GM12878 (cell line): ENCODE measurements at regions not wholly inside any gene's neighbourhood (a gene's known extent, or its start where the extent isn't known, plus 50 kb on each side); places are given as distances from the start of the nearest gene placed in this dataset.

Source experiments
- ATAC-seq: fragments of 200-7000 bp; cut with Tn5 transposase; 3 replicates; pipeline ENCODE4 v1.9.1; 2020; ENCODE audit warnings: mild to moderate bottlenecking, moderate library complexity
- BruUV-seq: library from RNA; stranded (reverse); fragments of 400-500 nt; replicated peaks from 2 replicates; lab custom pipeline; 2021; lab: Mats Ljungman, UMichigan
- CTCF ChIA-PET: fragments of 300-600 bp; sonication (Branson Sonifier 250); formaldehyde crosslinking; extraction: SDS; loops from one replicate; lab custom pipeline; 2021; ENCODE audit warnings: inconsistent platforms; lab: Yijun Ruan, JAX
- POLR2A ChIA-PET: fragments of 350-600 bp; formaldehyde crosslinking; extraction: SDS; loops from one replicate; lab custom pipeline; 2021; ENCODE audit warnings: inconsistent platforms; lab: Charles Lee
- RAD21 ChIA-PET: fragments of 300-600 bp; sonication (Branson Sonifier 250); formaldehyde crosslinking; loops from one replicate; lab custom pipeline; 2023; ENCODE audit warnings: antibody characterized with exemption; ENCODE audit not compliant: unreplicated experiment; lab: Charles Lee
- SMC1A ChIA-PET: fragments of 300-600 bp; sonication (Branson Sonifier 250); formaldehyde crosslinking; loops from one replicate; lab custom pipeline; 2023; ENCODE audit not compliant: unreplicated experiment, uncharacterized antibody; lab: Charles Lee
- DNase-seq: peaks from one replicate; pipeline ENCODE4 v3.0.0-alpha.2; 2011; ENCODE audit warnings: low read depth, low spot score
- FAIRE-seq: peaks from 3 replicates; lab custom pipeline; 2011; peaks lifted over from hg19 to GRCh38; lab: Jason Lieb, UNC
- H2AFZ ChIP-seq: 2 replicates; pipeline ENCODE4 v1.6.0; 2011; ENCODE audit warnings: low read depth, low read length, control low read depth; ENCODE audit not compliant: control insufficient read depth
- H3K27ac ChIP-seq: 2 replicates; pipeline ENCODE4 v1.5.1; 2011; ENCODE audit warnings: control low read depth; ENCODE audit not compliant: control insufficient read depth, insufficient read depth
- H3K27me3 ChIP-seq, 2 experiments: replicated peaks in 1 of 2; 2 replicates each; pipeline versions ENCODE4 v1.6.0 to v1.6.1; 2011; ENCODE audit warnings: low read length in 1 of 2; ENCODE audit not compliant: control insufficient read depth in 2 of 2, insufficient read depth in 2 of 2
- H3K36me3 ChIP-seq, 2 experiments: 2 replicates each; pipeline ENCODE4 v1.5.1; 2011; ENCODE audit warnings: low read length in 1 of 2; ENCODE audit not compliant: control insufficient read depth in 2 of 2, insufficient read depth in 2 of 2
- H3K4me1 ChIP-seq: 2 replicates; pipeline ENCODE4 v1.6.1; 2011; ENCODE audit warnings: mild to moderate bottlenecking, low read length, moderate library complexity, mixed read lengths; ENCODE audit not compliant: control insufficient read depth, insufficient read depth
- H3K4me2 ChIP-seq: 2 replicates; pipeline ENCODE4 v1.6.0; 2011; ENCODE audit warnings: control low read depth; ENCODE audit not compliant: control insufficient read depth, insufficient read depth
- H3K4me3 ChIP-seq: fragments of 200-600 bp; sonication (generic); 2 replicates; pipeline ENCODE4 v1.5.1; 2016
- H3K79me2 ChIP-seq: 2 replicates; pipeline ENCODE4 v1.6.0; 2011; ENCODE audit warnings: low read length; ENCODE audit not compliant: control insufficient read depth, insufficient read depth
- H3K9ac ChIP-seq: 2 replicates; pipeline ENCODE4 v1.8.0; 2011; ENCODE audit warnings: low read length, control low read depth, mixed read lengths; ENCODE audit not compliant: control insufficient read depth, insufficient read depth
- H3K9me3 ChIP-seq: replicated peaks from 3 replicates; pipeline ENCODE4 v1.5.1; 2011; ENCODE audit warnings: mild to moderate bottlenecking, low read length; ENCODE audit not compliant: control insufficient read depth, insufficient read depth
- H4K20me1 ChIP-seq: 2 replicates; pipeline ENCODE4 v1.6.0; 2011; ENCODE audit not compliant: control insufficient read depth, insufficient read depth
- ATF7 ChIP-seq: fragments of 450-650 bp; IDR thresholded peaks from 2 replicates; pipeline ENCODE4 v1.6.1; 2016; ENCODE audit warnings: low read depth, mild to moderate bottlenecking
- BMI1 ChIP-seq: fragments of 450-650 bp; IDR thresholded peaks from 2 replicates; pipeline ENCODE4 v1.6.1; 2016; ENCODE audit warnings: mild to moderate bottlenecking, moderate library complexity, borderline replicate concordance
- CHD1 ChIP-seq: IDR thresholded peaks from 2 replicates; pipeline ENCODE4 v1.6.1; 2012; ENCODE audit warnings: low read depth, low read length, improper control_type of control experiment
- FOS ChIP-seq: IDR thresholded peaks from 3 replicates; pipeline ENCODE4 v1.6.1; 2011; ENCODE audit warnings: borderline replicate concordance; ENCODE audit not compliant: insufficient read length; ENCODE audit errors: extremely low read depth
- HDGF ChIP-seq: fragments of 450-650 bp; IDR thresholded peaks from 2 replicates; pipeline ENCODE4 v1.6.1; 2016; ENCODE audit warnings: antibody characterized with exemption
- RFX5 ChIP-seq: IDR thresholded peaks from 2 replicates; pipeline ENCODE4 v1.6.1; 2011; ENCODE audit warnings: low read depth, low read length, improper control_type of control experiment
- WGBS: methylation state at CpG from one replicate; pipeline ENCODE4 v1.1.6; 2016; ENCODE audit warnings: low lambda C conversion rate; ENCODE audit not compliant: insufficient replicate concordance, insufficient coverage; ENCODE audit errors: missing lambda C conversion rate; 5-methylcytosine and 5-hydroxymethylcytosine counted together
- in situ Hi-C: fragments of 300-500 bp; cut with MboI; formaldehyde crosslinking; loops from 9 replicates; pipeline ENCODE4 v1.14.3; 2018; ENCODE audit warnings: mixed read lengths
- intact Hi-C: fragments of 100-400 bp; cut with micrococcal nuclease; formaldehyde crosslinking; loops from one replicate; pipeline ENCODE4 v1.14.2; 2022; ENCODE audit not compliant: unreplicated experiment
- TF ChIP-seq, protein P1 (sequence below): IDR thresholded peaks from 2 replicates; pipeline ENCODE4 v1.6.1; 2011; ENCODE audit warnings: low read depth, low read length, improper control_type of control experiment, borderline replicate concordance

DNA sequence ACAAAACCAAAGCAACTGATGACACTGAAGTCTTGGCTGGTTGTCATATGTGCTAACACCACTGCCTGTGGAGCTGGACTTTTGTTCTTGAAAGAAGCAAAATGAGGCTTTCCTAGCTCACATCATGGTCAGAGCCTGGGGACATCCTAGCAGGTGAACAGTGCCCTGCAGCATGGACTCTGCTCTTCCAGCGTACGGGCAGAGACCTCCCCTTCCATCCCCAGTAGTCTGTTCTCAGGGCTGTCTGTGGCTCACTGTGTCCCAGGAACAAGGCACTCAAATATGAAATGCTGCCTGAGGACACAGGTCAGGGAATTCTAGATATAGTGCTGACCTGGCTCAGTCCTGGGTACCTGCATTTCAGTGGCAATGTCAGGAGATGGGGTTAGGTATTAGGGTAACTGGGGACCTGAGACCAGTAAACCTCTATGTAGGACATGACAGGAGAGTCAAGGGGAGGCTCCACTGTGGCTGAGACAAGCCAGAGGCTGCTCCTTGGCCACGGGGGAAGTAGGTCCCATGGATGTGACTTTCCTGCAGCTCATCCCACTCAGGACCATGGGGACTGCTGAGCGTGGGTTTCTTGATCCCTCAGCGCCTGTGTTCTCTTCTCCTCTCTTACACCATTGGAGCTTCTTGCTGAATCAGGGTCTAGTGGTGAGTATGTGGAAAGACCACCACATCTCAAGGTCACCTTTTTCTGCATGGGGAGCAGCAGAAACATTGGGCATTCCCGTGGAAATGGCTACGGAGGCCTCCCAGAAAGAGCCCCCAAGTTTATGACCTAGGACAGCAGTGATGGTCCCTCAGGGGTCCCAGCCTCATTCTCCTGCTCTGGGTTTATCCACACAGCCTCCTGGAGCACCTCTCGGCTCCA, 80.1 kb downstream of the ZNF280B start (continued):
- TF ChIP-seq HDGF (no peak), CHD1 (no peak), BMI1 (no peak), FOS (no peak)
- TF ChIP-seq, protein P1, sequence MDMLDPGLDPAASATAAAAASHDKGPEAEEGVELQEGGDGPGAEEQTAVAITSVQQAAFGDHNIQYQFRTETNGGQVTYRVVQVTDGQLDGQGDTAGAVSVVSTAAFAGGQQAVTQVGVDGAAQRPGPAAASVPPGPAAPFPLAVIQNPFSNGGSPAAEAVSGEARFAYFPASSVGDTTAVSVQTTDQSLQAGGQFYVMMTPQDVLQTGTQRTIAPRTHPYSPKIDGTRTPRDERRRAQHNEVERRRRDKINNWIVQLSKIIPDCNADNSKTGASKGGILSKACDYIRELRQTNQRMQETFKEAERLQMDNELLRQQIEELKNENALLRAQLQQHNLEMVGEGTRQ = no peak

DNA sequence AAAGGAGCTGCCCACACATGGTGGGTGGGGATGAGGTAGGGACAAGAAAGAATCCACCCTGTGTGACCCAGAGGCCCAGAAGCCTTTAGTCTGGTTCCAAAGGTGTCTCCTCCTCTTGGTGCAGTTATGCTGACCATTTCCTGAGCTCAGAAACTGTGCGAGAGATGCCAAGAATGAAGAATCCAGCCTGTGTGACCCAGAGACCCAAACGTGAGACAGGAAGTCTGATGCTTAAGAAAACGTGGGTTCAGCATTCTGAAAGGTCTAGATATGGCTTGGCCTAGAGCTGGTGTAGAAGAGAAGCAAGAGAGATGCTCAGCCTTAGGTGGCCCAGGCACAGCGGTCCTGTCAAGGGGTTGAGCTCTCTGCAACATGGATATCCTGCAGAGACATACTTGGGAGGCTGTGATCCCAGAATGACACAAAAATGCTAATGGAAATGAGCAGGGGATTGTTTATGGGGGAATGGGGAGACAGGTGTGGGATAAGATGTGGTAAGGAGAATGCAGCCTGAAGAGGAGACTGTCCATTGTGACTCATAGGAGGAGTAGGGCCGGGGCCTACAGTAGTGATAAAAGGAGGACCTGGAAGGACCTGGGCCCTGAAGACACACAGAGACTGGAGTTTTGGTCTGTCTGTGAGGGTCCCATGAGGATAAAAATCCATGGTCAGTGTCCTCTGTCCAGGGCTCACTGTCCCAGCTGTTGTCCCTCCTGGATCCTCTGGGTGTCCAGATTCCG, 79.0 kb downstream of the ZNF280B start:
- SMC1A ChIA-PET = interaction anchor here (0.9 to 4.8 kb wide), 5 partner anchors 18 to 162 kb away, joined by 3 to 53 read pairs (median 5); no protein-coding TSS in a partner anchor
- intact Hi-C loops = loop anchor here (10.0 kb wide), 2 partner anchors 125 to 225 kb away; partner anchors contain the start of gene PRAME
- H3K4me2 ChIP-seq = no peak overlapping the region
- no peaks in the 10 kb centered on the region for H3K9me3 ChIP-seq
- no peak for TF ChIP-seq ATF7
- TF ChIP-seq RFX5 = no peak
- no peak overlapping the region for H3K4me3 ChIP-seq
- CTCF ChIA-PET = interaction anchor here (0.6 to 6.6 kb wide), 10 partner anchors 8 to 157 kb away, joined by 3 to 75 read pairs (median 3); no protein-coding TSS in a partner anchor
- H3K4me1 ChIP-seq = no peaks in the 10 kb centered on the region
- H2AFZ ChIP-seq = no peak overlapping the region
- H4K20me1 ChIP-seq = no peaks in the 10 kb centered on the region
- no peaks in the 10 kb centered on the region for H3K27me3 ChIP-seq
- ATAC-seq (no peak), FAIRE-seq (no peak), DNase-seq (no peak)
- RAD21 ChIA-PET = interaction anchor here (0.5 to 1.0 kb wide), 2 partner anchors 34 to 51 kb away, joined by 3 read pairs; no protein-coding TSS in a partner anchor
- no peaks in the 10 kb centered on the region for H3K36me3 ChIP-seq
- BruUV-seq = no TSS peak
- H3K27ac ChIP-seq = no peak overlapping the region
- POLR2A ChIA-PET = interaction anchor here (0.6 kb wide), 1 partner anchor 1304 kb away, joined by 5 read pairs; no protein-coding TSS in a partner anchor
- in situ Hi-C loops = no loop called here
- WGBS = 37% methylated on average over 6 of the region's 6 CpGs
- no peak overlapping the region for H3K9ac ChIP-seq
- H3K79me2 ChIP-seq = no peaks in the 10 kb centered on the region
